ENCODE measurements at regions not wholly inside any gene's neighbourhood (a gene's known extent, or its start where the extent isn't known, plus 50 kb on each side); places are given as distances from the start of the nearest gene placed in this dataset.

DNA sequence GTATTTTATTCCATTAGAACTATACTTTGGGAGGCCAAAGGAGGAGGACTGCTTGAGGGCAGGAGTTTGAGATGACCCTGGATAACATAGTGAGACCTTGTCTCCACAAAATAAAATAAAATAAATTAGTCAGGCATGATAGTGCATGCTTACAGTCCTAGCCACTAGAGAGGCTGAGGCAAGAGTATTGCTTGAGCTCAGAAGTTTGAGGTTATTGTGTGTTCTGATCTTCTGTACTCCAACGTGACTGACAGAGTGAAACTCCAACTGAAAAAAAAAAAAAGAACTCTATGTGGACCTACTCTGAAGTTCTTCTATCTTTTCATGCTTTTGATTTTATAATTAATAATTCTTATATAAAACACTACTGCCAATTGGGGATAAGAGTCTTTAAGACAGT lies 1560.0 kb upstream of the GBE1 start:
- Histone ChIP-seq H3K79me2 (replicated peaks; ENCODE audit: insufficient read depth, low read length) (no peaks in the 10 kb centered on the region), H2AFZ (ENCODE audit: low read depth, low read length) (no peak overlapping the region), H3K4me3 (ENCODE audit: low read length) (no peak overlapping the region), H3K27ac (ENCODE audit: low read length) (no peak overlapping the region), H3K9me2 (ENCODE audit: insufficient read depth, low read length) (no peaks in the 10 kb centered on the region), H3F3A (ENCODE audit: insufficient read depth, low read length, poor library complexity, severe bottlenecking) (no peaks in the 10 kb centered on the region), H4K20me1 (ENCODE audit: insufficient read depth) (no peaks in the 10 kb centered on the region), H3K9me3 (ENCODE audit: low read length) (no peaks in the 10 kb centered on the region), H3K36me3 (ENCODE audit: insufficient read depth, low read length) (no peaks in the 10 kb centered on the region), H3K9ac (ENCODE audit: low read length) (no peak overlapping the region), H3K4me2 (ENCODE audit: low read length) (no peak overlapping the region), H3K27me3 (ENCODE audit: insufficient read depth, low read depth, low read length) (no peaks in the 10 kb centered on the region)
- TF ChIP-seq EP300 (conservative IDR thresholded peaks at IDR 0.05; ENCODE audit: poor library complexity, severe bottlenecking) (no peak), EZH2 (IDR thresholded peaks at IDR 0.05; ENCODE audit: borderline replicate concordance, insufficient read depth, low read length, poor library complexity, severe bottlenecking) (no peak), RAD21 (conservative IDR thresholded peaks at IDR 0.05) (no peak), MXI1 (conservative IDR thresholded peaks at IDR 0.05; ENCODE audit: poor library complexity, severe bottlenecking) (no peak), POLR2AphosphoS5 (IDR thresholded peaks at IDR 0.05) (no peak), SMC3 (conservative IDR thresholded peaks at IDR 0.05; ENCODE audit: poor library complexity) (no peak), TAF1 (IDR thresholded peaks at IDR 0.05; ENCODE audit: low read depth) (no peak)
- TF ChIP-seq, protein P1, sequence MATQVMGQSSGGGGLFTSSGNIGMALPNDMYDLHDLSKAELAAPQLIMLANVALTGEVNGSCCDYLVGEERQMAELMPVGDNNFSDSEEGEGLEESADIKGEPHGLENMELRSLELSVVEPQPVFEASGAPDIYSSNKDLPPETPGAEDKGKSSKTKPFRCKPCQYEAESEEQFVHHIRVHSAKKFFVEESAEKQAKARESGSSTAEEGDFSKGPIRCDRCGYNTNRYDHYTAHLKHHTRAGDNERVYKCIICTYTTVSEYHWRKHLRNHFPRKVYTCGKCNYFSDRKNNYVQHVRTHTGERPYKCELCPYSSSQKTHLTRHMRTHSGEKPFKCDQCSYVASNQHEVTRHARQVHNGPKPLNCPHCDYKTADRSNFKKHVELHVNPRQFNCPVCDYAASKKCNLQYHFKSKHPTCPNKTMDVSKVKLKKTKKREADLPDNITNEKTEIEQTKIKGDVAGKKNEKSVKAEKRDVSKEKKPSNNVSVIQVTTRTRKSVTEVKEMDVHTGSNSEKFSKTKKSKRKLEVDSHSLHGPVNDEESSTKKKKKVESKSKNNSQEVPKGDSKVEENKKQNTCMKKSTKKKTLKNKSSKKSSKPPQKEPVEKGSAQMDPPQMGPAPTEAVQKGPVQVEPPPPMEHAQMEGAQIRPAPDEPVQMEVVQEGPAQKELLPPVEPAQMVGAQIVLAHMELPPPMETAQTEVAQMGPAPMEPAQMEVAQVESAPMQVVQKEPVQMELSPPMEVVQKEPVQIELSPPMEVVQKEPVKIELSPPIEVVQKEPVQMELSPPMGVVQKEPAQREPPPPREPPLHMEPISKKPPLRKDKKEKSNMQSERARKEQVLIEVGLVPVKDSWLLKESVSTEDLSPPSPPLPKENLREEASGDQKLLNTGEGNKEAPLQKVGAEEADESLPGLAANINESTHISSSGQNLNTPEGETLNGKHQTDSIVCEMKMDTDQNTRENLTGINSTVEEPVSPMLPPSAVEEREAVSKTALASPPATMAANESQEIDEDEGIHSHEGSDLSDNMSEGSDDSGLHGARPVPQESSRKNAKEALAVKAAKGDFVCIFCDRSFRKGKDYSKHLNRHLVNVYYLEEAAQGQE (IDR thresholded peaks at IDR 0.05; ENCODE audit: borderline replicate concordance), result no peak
- TF ChIP-seq, protein P2, sequence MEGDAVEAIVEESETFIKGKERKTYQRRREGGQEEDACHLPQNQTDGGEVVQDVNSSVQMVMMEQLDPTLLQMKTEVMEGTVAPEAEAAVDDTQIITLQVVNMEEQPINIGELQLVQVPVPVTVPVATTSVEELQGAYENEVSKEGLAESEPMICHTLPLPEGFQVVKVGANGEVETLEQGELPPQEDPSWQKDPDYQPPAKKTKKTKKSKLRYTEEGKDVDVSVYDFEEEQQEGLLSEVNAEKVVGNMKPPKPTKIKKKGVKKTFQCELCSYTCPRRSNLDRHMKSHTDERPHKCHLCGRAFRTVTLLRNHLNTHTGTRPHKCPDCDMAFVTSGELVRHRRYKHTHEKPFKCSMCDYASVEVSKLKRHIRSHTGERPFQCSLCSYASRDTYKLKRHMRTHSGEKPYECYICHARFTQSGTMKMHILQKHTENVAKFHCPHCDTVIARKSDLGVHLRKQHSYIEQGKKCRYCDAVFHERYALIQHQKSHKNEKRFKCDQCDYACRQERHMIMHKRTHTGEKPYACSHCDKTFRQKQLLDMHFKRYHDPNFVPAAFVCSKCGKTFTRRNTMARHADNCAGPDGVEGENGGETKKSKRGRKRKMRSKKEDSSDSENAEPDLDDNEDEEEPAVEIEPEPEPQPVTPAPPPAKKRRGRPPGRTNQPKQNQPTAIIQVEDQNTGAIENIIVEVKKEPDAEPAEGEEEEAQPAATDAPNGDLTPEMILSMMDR (IDR thresholded peaks at IDR 0.05; ENCODE audit: poor library complexity, severe bottlenecking), result no peak

DNA sequence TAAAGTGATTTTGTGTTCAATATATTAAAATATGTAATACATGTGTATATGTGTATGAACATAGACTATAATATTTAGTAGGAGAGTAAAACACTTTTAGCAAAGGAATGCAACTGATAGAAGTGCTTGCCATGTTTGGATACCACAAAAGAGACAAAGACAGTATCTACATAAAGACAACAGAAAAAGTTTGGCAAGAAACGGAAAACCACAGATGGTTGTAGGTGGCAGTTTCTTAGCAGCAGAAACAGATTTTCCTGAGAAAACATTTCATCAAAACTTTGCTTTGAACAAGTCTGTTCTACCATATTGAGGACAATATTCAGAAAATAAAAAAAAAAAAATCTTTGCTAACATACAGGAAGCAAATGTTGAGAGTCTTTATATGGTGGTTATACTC lies 1560.4 kb upstream of the GBE1 start:
- Histone ChIP-seq H3K9ac (ENCODE audit: low read length) (no peak overlapping the region), H3F3A (ENCODE audit: insufficient read depth, low read length, poor library complexity, severe bottlenecking) (no peaks in the 10 kb centered on the region), H4K20me1 (ENCODE audit: insufficient read depth) (no peaks in the 10 kb centered on the region), H2AFZ (ENCODE audit: low read depth, low read length) (no peak overlapping the region), H3K9me3 (ENCODE audit: low read length) (no peaks in the 10 kb centered on the region), H3K36me3 (ENCODE audit: insufficient read depth, low read length) (no peaks in the 10 kb centered on the region), H3K4me3 (ENCODE audit: low read length) (no peak overlapping the region), H3K9me2 (ENCODE audit: insufficient read depth, low read length) (no peaks in the 10 kb centered on the region), H3K79me2 (replicated peaks; ENCODE audit: insufficient read depth, low read length) (no peaks in the 10 kb centered on the region), H3K27me3 (ENCODE audit: insufficient read depth, low read depth, low read length) (no peaks in the 10 kb centered on the region), H3K27ac (ENCODE audit: low read length) (no peak overlapping the region), H3K4me2 (ENCODE audit: low read length) (no peak overlapping the region)
- no peak for TF ChIP-seq EZH2 (IDR thresholded peaks at IDR 0.05; ENCODE audit: borderline replicate concordance, insufficient read depth, low read length, poor library complexity, severe bottlenecking)
- no peak for TF ChIP-seq RAD21 (conservative IDR thresholded peaks at IDR 0.05)
- TF ChIP-seq POLR2AphosphoS5 (IDR thresholded peaks at IDR 0.05), result no peak
- no peak for TF ChIP-seq MXI1 (conservative IDR thresholded peaks at IDR 0.05; ENCODE audit: poor library complexity, severe bottlenecking)
- TF ChIP-seq, protein P2 (IDR thresholded peaks at IDR 0.05; ENCODE audit: poor library complexity, severe bottlenecking), result no peak
- no peak for TF ChIP-seq SMC3 (conservative IDR thresholded peaks at IDR 0.05; ENCODE audit: poor library complexity)
- TF ChIP-seq TAF1 (IDR thresholded peaks at IDR 0.05; ENCODE audit: low read depth), result no peak
- TF ChIP-seq EP300 (conservative IDR thresholded peaks at IDR 0.05; ENCODE audit: poor library complexity, severe bottlenecking), result no peak
- TF ChIP-seq, protein P1 (IDR thresholded peaks at IDR 0.05; ENCODE audit: borderline replicate concordance), result no peak
